HEK293T (cell line): ENCODE measurements at regions not wholly inside any gene's neighbourhood (a gene's known extent, or its start where the extent isn't known, plus 50 kb on each side); places are given as distances from the start of the nearest gene placed in this dataset.

ENCODE experiments used
- CTCF ChIA-PET: fragments of 350-600 bp; formaldehyde crosslinking; extraction: SDS; loops from one replicate; lab custom pipeline; 2021; ENCODE audit warnings: antibody characterized with exemption, inconsistent platforms; lab: Yijun Ruan, JAX
- POLR2A ChIA-PET: fragments of 350-600 bp; formaldehyde crosslinking; extraction: SDS; loops from one replicate; lab custom pipeline; 2020; ENCODE audit warnings: antibody characterized with exemption, inconsistent platforms; lab: Yijun Ruan, JAX
- DNase-seq: peaks from one replicate; pipeline ENCODE4 v3.0.0; 2012; ENCODE audit warnings: mixed read lengths; ENCODE audit errors: extremely low spot score
- ARNT ChIP-seq: fragments of 450-650 bp; IDR thresholded peaks from 2 replicates; pipeline ENCODE4 v1.6.1; 2017; ENCODE audit warnings: mild to moderate bottlenecking
- BHLHE40 ChIP-seq: fragments of 450-650 bp; IDR thresholded peaks from 2 replicates; pipeline ENCODE4 v1.6.1; 2016; ENCODE audit warnings: mild to moderate bottlenecking, moderate library complexity, borderline replicate concordance
- CTBP1 ChIP-seq: fragments of 450-650 bp; IDR thresholded peaks from 2 replicates; pipeline ENCODE4 v1.6.1; 2016; ENCODE audit warnings: borderline replicate concordance
- ELF4 ChIP-seq: fragments of 450-650 bp; IDR thresholded peaks from 2 replicates; pipeline ENCODE4 v1.6.1; 2017; ENCODE audit warnings: antibody characterized with exemption
- FOXA1 ChIP-seq: fragments of 450-650 bp; IDR thresholded peaks from 2 replicates; pipeline ENCODE4 v1.6.1; 2016; ENCODE audit warnings: mild to moderate bottlenecking
- FOXK2 ChIP-seq: fragments of 450-650 bp; IDR thresholded peaks from 2 replicates; pipeline ENCODE4 v1.6.1; 2016; ENCODE audit warnings: mild to moderate bottlenecking
- FOXM1 ChIP-seq: fragments of 450-650 bp; IDR thresholded peaks from 2 replicates; pipeline ENCODE4 v1.6.1; 2017; ENCODE audit warnings: mild to moderate bottlenecking, borderline replicate concordance
- HDGF ChIP-seq: fragments of 450-650 bp; IDR thresholded peaks from 2 replicates; pipeline ENCODE4 v1.6.1; 2017; ENCODE audit warnings: antibody characterized with exemption, borderline replicate concordance
- L3MBTL2 ChIP-seq: fragments of 450-650 bp; conservative IDR thresholded peaks from 2 replicates; pipeline ENCODE4 v1.6.1; 2016; ENCODE audit warnings: mild to moderate bottlenecking
- LEF1 ChIP-seq: fragments of 450-650 bp; IDR thresholded peaks from 2 replicates; pipeline ENCODE4 v1.6.1; 2017; ENCODE audit warnings: mild to moderate bottlenecking, borderline replicate concordance
- NFRKB ChIP-seq: fragments of 450-650 bp; IDR thresholded peaks from 2 replicates; pipeline ENCODE4 v1.6.1; 2016; ENCODE audit warnings: mild to moderate bottlenecking, moderate library complexity
- PKNOX1 ChIP-seq: fragments of 450-650 bp; IDR thresholded peaks from 2 replicates; pipeline ENCODE4 v1.6.1; 2016
- SP1 ChIP-seq: fragments of 450-650 bp; IDR thresholded peaks from 2 replicates; pipeline ENCODE4 v1.6.1; 2017
- SUZ12 ChIP-seq: fragments of 450-650 bp; IDR thresholded peaks from 2 replicates; pipeline ENCODE4 v1.6.1; 2016; ENCODE audit warnings: mild to moderate bottlenecking
- TARDBP ChIP-seq: fragments of 450-650 bp; IDR thresholded peaks from 2 replicates; pipeline ENCODE4 v1.6.1; 2016
- ZNF384 ChIP-seq: fragments of 450-650 bp; IDR thresholded peaks from 2 replicates; pipeline ENCODE4 v1.6.1; 2016

GRCh38 chr2:4718777-4719176 lies 973.4 kb upstream of the SOX11 start:
- no peak for TF ChIP-seq ELF4
- TF ChIP-seq BHLHE40, result no peak
- no peak for TF ChIP-seq LEF1
- no peak for TF ChIP-seq FOXM1
- no peak for TF ChIP-seq CTBP1
- no peak for TF ChIP-seq TARDBP
- TF ChIP-seq HDGF, result no peak
- no peak for TF ChIP-seq PKNOX1
- TF ChIP-seq FOXA1, result no peak
- no peak for TF ChIP-seq NFRKB
- TF ChIP-seq FOXK2, result no peak
- TF ChIP-seq ARNT, result no peak
- TF ChIP-seq L3MBTL2, result no peak
- TF ChIP-seq SP1, result no peak
- no peak for TF ChIP-seq SUZ12
- TF ChIP-seq ZNF384, result no peak
- DNase-seq, result no peak
- CTCF ChIA-PET, result no interaction called here
- POLR2A ChIA-PET, result no interaction called here

DNA sequence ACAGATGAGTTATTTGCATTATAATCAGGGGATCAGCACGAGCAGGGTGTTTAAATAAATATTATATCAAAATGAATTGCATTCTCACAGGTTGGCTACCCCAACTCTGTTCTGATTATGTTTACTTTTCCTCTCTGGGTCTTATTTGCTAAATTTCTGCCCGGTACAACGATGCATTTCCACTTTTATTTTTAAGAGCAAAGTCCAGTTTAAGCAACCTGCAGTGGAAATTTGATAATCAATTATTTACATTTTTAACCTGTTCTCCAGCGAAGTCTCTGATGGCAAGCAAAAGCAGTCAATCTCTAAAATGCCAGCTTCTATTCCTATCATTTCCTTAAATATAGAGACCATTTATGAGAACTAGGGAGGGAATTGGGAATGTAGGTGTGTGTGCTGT lies 966.6 kb upstream of the SOX11 start:
- TF ChIP-seq SUZ12 (no peak), HDGF (no peak), FOXM1 (no peak), CTBP1 (no peak), PKNOX1 (no peak), FOXA1 (no peak), ZNF384 (no peak), NFRKB (no peak), ARNT (no peak), LEF1 (no peak), ELF4 (no peak)
- ChIA-PET CTCF (no interaction called here), POLR2A (no interaction called here)
- no peak for DNase-seq

DNA sequence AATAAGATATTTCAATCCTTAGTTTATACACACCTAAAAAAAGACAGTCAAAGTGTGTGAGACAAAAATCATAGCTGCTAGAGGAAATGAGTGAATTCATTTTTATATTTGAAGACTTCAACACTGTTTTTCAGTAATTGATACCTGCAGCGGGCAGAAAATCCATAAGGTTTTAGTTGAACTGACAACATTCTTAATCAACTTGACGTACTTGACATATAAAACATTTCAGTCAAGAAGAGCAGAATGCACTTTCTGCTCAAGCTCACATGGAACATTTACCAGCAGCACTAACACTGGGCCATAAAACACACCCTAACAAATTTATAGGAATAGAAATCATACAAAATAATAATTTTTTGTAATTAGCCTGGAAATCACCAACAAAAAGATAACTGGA lies 959.6 kb upstream of the SOX11 start:
- no peak for DNase-seq
- ChIA-PET POLR2A (no interaction called here), CTCF (no interaction called here)
- TF ChIP-seq PKNOX1, result no peak
- no peak for TF ChIP-seq SP1
- TF ChIP-seq HDGF, result no peak
- no peak for TF ChIP-seq SUZ12
- no peak for TF ChIP-seq FOXA1

DNA sequence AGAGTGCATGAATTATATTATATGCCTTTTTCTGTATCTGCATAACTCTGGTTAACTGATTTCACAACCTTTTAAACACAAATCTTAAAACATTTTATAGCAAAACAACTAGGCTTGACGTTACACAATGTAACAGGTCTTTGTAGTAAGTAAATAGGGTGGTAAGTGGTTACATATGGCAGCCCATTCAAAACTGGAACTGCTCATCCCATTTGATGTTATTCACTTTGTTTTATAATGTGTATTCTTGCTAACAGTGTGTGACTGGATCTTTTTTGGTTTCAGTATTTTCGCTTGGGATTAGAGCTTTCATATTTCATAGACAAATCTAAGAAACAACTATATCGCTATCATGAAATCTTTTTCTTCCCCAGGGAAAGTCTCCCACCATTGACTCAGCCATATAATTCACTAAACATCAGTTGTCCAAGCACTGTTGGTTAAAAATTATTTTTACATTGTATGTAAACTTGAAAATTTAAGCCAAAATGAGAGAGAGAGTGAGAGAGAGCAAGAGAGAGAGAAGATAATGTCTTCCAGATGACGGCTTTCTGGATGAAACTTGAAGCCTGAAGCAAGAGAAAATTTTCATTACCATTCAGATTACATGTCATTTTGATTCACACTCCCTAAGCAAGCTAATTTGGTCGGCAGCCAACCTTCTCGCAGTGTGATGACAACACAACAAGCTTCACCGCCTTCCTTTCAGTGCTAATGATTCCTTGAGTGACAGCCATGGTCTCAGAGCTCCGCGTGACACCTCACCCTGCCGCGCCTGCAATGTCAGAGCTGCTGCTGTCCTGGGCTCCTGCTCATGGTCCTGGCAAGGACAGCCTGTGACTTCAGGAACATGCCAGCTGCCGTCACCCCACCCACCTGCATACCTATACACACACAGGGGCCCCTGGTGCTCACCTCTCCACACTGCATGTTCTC lies 946.9 kb upstream of the SOX11 start:
- DNase-seq, result no peak
- ChIA-PET POLR2A (no interaction called here), CTCF (no interaction called here)
- TF ChIP-seq SUZ12, result no peak
- TF ChIP-seq FOXM1, result no peak
- TF ChIP-seq BHLHE40, result no peak
- no peak for TF ChIP-seq ZNF384
- TF ChIP-seq PKNOX1, result peak; percentile 34; the same call in 1 of the 2 replicates
- no peak for TF ChIP-seq TARDBP
- TF ChIP-seq FOXA1, result no peak

DNA sequence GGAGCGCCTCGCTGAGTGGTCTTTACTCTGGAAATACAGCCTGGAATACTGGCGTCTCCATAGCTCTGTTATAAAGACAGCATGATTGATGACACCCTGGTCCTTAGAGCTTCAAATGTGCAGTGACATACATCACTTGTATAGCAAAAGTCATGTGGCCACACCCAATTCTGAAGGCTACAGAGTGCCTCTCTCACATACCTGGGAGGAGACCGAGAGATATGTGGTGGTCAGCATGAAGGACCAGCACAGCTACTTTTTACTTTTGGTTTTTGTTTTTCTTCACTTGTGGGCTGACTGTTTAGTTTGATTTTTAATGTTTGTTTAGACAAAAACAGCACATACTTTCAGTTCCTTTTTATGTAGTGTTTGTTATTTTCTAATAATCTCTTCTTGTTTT lies 938.5 kb upstream of the SOX11 start:
- ChIA-PET POLR2A (no interaction called here), CTCF (no interaction called here)
- no peak for DNase-seq
- TF ChIP-seq CTBP1 (no peak), LEF1 (no peak), ELF4 (no peak), PKNOX1 (no peak), SUZ12 (no peak), FOXM1 (no peak), BHLHE40 (no peak), HDGF (no peak), NFRKB (no peak), FOXK2 (no peak), L3MBTL2 (no peak), ARNT (no peak), FOXA1 (no peak), SP1 (no peak), TARDBP (no peak), ZNF384 (no peak)
